Astrocyte of the spinal cord (primary cell): ENCODE measurements at regions not wholly inside any gene's neighbourhood (a gene's known extent, or its start where the extent isn't known, plus 50 kb on each side); places are given as distances from the start of the nearest gene placed in this dataset.

Experiments used
- DNase-seq: peaks from one replicate; pipeline ENCODE4 v3.0.0; 2011; ENCODE audit warnings: low read depth, low spot score
- H3K4me3 ChIP-seq: 2 replicates; pipeline ENCODE4 v1.5.1; 2011; ENCODE audit warnings: low read depth, mild to moderate bottlenecking, low read length, moderate library complexity
- in situ Hi-C: cut with HindIII; loops from 2 replicates; pipeline ENCODE4 v1.10.0; 2017; ENCODE audit warnings: low sequenced_read_pairs
- TF ChIP-seq, protein P1 (sequence below): IDR thresholded peaks from 2 replicates; pipeline ENCODE4 v1.5.1; 2012; ENCODE audit warnings: low read depth, mild to moderate bottlenecking, low read length, inconsistent platforms

DNA sequence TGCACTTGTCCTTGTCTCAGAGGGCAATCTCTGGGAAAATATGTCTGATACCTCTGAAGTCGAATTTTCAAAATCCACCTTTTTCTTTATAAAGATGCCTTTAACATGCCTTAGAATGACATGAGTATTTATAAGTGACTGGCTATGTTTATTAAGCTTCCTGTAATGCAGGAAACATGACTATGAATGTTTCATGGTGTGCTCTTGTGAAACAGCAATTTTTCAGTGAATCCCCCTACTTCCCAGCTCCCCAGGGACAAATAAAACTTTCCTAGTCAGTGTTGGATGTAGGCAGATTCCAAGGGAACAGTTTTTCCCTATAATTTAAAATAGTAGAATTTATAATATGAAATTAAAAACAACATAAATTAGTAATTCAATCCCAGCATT, 437.0 kb downstream of the LMO4 start:
- in situ Hi-C loops = no loop called here
- no peak for DNase-seq
- TF ChIP-seq, protein P1, sequence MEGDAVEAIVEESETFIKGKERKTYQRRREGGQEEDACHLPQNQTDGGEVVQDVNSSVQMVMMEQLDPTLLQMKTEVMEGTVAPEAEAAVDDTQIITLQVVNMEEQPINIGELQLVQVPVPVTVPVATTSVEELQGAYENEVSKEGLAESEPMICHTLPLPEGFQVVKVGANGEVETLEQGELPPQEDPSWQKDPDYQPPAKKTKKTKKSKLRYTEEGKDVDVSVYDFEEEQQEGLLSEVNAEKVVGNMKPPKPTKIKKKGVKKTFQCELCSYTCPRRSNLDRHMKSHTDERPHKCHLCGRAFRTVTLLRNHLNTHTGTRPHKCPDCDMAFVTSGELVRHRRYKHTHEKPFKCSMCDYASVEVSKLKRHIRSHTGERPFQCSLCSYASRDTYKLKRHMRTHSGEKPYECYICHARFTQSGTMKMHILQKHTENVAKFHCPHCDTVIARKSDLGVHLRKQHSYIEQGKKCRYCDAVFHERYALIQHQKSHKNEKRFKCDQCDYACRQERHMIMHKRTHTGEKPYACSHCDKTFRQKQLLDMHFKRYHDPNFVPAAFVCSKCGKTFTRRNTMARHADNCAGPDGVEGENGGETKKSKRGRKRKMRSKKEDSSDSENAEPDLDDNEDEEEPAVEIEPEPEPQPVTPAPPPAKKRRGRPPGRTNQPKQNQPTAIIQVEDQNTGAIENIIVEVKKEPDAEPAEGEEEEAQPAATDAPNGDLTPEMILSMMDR = no peak
- H3K4me3 ChIP-seq = no peak overlapping the region

DNA sequence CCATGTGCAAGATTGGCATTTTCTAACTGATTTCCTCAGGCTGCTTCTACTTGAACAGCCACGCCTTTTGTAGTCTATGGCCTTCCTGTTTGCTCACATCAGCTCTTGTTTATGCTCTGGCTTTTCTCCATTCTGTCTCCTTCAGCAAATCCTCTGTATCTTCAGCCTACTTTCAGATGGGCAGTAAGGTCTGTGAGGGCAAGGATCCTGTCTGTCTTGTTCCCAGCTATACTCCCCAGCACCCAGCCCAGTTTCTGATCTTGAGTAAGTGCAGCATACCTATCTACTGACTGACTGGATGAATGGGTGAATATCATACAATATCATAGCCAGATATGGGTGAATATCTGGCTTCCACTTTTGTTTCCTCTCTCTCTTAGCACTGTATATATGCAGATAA, 438.1 kb downstream of the LMO4 start:
- TF ChIP-seq, protein P1 = no peak
- no peak overlapping the region for H3K4me3 ChIP-seq
- in situ Hi-C loops = no loop called here
- DNase-seq = no peak

DNA sequence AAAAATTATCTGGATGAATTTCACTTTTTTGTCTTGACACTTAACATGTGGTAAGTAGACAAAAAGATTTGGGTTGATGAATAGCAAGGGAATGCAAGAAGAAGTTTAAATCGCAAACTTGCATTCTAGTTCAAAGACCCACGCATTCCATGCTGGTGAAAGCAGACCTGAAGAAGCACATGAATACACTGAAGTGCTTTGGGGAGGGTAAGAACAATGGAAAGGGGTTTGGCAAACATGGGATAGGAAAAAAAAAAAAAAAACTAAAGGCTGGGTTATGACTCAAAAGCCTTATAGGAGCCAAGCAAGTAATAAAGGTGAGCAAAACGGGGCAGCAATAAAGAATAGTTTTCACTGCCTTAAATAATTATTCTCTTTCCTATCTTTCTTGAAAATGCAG, 450.2 kb downstream of the LMO4 start:
- peak; percentile 22 for DNase-seq
- TF ChIP-seq, protein P1 = no peak
- no peak overlapping the region for H3K4me3 ChIP-seq
- in situ Hi-C loops = no loop called here

DNA sequence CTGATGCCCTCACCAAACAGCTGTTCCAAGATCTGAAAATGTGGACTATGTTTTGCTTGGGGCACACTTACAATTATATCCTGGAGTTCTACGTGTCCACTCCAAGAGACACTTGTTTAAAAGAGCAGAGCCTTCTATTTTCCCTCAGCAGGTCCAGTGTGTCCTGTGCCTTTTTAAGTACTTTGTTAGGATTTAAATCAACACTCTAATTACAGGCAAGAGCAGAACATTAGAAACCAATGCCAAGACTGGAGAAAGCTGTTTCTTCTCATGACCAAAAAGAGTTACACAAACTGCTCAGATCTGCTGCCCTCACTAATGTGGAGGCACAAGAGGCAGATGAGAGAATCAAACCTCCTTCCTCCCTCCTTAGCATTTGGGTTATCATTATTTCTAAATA, 452.9 kb downstream of the LMO4 start:
- no peak for DNase-seq
- in situ Hi-C loops = no loop called here
- H3K4me3 ChIP-seq = no peak overlapping the region
- TF ChIP-seq, protein P1 = no peak

DNA sequence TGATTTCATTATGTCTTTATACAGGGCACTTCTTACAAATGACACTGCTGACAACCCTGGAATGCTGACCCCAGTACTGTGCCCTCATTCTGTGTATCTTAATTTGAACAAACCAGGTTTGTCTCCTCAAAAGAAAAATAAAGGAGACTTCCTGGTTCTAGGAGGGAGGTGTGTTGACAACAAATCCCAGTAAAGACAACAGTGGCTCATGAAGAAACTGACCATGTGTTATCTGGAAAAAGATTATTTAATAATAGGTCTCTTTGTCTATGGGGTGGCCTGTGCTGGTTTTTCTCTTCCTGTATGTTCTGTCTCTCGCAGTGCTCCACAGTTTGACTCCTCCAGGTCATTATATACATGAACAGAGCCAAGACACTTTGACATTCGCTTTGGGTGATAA, 454.6 kb downstream of the LMO4 start:
- no peak overlapping the region for H3K4me3 ChIP-seq
- TF ChIP-seq, protein P1 = no peak
- DNase-seq = no peak
- in situ Hi-C loops = no loop called here

DNA sequence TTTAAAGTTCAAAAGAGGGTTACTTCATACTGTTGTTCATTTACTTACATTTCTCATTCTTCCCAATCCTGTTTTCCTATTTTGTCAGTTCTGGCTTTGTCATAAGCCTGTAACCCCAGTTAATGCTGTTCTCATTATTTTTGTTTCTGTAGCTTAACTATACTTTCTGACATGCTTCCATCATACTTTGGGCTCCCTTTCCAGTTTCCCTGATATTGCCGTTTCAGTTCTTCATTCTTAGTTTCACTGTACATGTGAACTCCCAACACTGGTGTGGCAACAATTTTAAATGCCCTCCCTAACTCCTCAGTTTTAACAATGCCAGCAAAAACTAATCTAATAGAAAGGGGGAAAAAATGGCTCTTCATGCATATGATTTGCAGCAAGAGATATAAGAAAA, 456.7 kb downstream of the LMO4 start:
- TF ChIP-seq, protein P1 = no peak
- DNase-seq = no peak
- no peak overlapping the region for H3K4me3 ChIP-seq
- in situ Hi-C loops = no loop called here

DNA sequence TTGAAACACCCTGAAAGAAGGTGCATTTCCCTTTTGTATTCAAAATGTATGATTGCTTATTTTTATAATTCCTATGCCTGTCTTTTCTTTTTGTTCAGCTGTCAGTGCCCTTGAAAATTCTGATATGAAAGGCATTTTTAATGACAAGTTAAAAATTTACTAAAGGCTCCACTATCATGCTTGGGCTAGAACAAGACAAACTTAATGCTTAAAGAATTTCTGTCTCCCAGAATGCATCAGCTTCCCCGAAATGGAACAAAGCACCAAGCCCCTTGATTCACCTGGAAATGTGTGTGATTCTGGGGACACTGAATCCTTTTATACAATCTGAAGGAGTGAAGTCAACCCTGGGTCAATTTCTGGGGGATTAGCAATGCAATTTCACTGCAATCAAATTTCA, 457.5 kb downstream of the LMO4 start:
- H3K4me3 ChIP-seq = no peak overlapping the region
- no peak for DNase-seq
- TF ChIP-seq, protein P1 = no peak
- in situ Hi-C loops = no loop called here
